ENCODE measurements at regions not wholly inside any gene's neighbourhood (a gene's known extent, or its start where the extent isn't known, plus 50 kb on each side); places are given as distances from the start of the nearest gene placed in this dataset.

DNA sequence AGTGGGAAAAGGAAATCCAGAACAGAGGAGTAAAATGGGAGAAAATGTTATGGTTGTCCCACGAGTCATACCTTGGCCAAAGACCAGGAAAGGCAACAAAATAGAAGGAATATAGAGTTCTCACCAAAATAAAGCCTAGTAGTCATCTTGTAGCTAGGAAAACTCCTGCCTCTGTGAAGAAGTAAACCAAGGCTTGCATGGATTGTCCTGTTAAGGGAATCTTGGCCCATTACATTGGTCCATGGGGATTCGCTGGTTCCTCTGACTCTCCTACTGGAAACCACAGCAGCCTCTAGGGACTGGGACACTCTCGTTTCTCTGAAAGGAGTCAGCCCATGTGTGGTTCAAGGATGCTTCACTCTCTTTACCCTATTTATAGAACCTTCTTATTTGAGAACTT lies 62.9 kb upstream of the FNDC3B start:
- TF ChIP-seq POLR2A (IDR thresholded peaks at IDR 0.05; ENCODE audit: low read length) (no peak), GATA1 (IDR thresholded peaks at IDR 0.05; ENCODE audit: low read depth, low read length) (no peak)

Data from erythroblast (primary cell).